Fibroblast of villous mesenchyme (primary cell): ENCODE measurements at regions not wholly inside any gene's neighbourhood (a gene's known extent, or its start where the extent isn't known, plus 50 kb on each side); places are given as distances from the start of the nearest gene placed in this dataset.
"Not testable (repeated sequence)": the region's sequence is repeated elsewhere in the genome, so short reads cannot be mapped to it uniquely, and the experiment has no call there.

Source experiments
- DNase-seq: peaks from one replicate; pipeline ENCODE4 v3.0.0-alpha.2; 2010; ENCODE audit warnings: low read depth
- H3K4me3 ChIP-seq: 2 replicates; pipeline ENCODE4 v1.5.1; 2011; ENCODE audit warnings: low read depth, mild to moderate bottlenecking, low read length
- CTCF ChIP-seq: IDR thresholded peaks from 2 replicates; pipeline ENCODE4 v1.5.1; 2012; ENCODE audit warnings: low read depth, mild to moderate bottlenecking, low read length; ENCODE audit not compliant: insufficient read depth

- no peak overlapping the region for H3K4me3 ChIP-seq
- no peak for TF ChIP-seq CTCF
- DNase-seq: no peak
Measured at GRCh38 chr4:19195696-19196095, 1056.0 kb upstream of the SLIT2 start.

DNA sequence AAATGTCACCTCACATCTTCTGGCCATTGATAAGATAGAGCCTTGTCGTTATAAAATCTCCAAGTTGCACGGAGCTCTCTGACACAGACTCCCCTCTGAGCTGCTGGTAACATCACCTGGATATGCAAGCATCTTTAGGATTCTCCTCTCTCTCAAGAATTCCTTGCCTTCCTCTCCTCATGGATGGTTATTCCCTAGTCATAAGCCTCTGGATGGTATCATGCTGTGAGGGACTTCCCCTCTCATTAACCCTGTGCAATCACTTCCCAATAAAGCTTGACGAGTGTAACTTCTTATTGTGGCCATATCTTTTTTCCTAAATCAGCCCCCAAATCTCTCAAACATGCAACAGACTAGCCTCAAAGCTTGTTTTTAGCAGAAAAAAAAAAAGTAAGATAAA, 1057.0 kb upstream of the SLIT2 start:
- DNase-seq: no peak
- no peak overlapping the region for H3K4me3 ChIP-seq
- no peak for TF ChIP-seq CTCF

- DNase-seq: no peak
- no peak overlapping the region for H3K4me3 ChIP-seq
- no peak for TF ChIP-seq CTCF
Measured at GRCh38 chr4:19193274-19193981, 1058.3 kb upstream of the SLIT2 start.

DNA sequence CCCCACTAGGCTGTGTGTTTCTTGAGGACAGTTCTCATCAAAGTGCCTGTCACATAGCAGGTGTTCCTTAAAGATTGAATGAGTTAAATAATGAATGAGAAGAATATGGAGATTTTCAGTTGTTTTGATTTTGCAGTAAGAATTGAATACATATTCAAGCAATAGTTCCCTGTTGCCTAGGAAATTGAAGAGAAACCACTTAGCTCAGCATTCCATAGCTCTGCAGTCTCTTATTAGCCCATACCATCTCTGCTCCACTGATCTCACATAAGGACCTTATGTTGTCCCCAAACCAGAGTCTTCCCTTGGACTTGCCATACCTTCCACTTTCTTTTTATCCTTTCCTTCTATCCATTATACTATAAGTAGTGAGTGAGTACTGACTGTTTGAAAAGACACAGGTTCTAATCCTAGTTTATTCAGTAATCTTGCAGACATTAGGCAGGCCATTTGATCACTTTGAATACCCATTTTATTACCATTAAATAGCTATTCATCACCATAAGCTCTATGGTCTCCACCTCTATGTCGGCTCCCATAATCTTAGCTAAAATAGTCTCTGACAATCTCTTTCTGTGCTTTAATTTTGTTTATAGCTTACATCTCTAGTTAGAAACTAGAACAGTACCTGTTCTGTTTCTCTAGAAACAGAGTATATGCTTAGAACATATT, 1059.6 kb upstream of the SLIT2 start:
- no peak for TF ChIP-seq CTCF
- DNase-seq: no peak
- H3K4me3 ChIP-seq: no peak overlapping the region

GRCh38 chr4:19187691-19188090, 1064.0 kb upstream of the SLIT2 start:
- no peak for TF ChIP-seq CTCF
- no peak for DNase-seq
- no peak overlapping the region for H3K4me3 ChIP-seq

DNA sequence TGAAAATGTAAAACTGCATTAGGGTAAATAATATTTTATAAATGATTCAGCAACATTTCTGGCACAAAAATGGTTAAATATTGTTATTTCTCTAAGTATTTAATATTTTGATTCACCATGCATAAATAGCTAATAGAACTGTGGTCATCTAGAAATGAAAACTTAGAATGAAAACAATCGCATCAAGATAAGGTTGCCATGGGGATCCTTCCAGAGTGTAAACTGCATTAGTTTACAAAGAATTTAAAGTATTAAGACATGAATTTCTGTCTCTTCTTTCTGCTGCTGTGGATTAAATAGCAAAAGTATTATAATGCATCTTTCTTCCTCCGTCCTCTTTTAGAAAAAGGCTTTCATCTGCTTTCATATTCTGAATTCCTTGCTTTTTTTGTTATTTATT, 1064.6 kb upstream of the SLIT2 start:
- DNase-seq: peak; percentile 61
- H3K4me3 ChIP-seq: no peak overlapping the region
- TF ChIP-seq CTCF: no peak

GRCh38 chr4:19181631-19182030, 1070.1 kb upstream of the SLIT2 start:
- not testable (repeated sequence) for DNase-seq, H3K4me3 ChIP-seq
